Astrocyte of the hippocampus (primary cell): ENCODE measurements at regions not wholly inside any gene's neighbourhood (a gene's known extent, or its start where the extent isn't known, plus 50 kb on each side); places are given as distances from the start of the nearest gene placed in this dataset.

Source experiments
- DNase-seq: peaks from one replicate; pipeline ENCODE4 v3.0.0; 2011; ENCODE audit warnings: low read depth, low spot score

DNA sequence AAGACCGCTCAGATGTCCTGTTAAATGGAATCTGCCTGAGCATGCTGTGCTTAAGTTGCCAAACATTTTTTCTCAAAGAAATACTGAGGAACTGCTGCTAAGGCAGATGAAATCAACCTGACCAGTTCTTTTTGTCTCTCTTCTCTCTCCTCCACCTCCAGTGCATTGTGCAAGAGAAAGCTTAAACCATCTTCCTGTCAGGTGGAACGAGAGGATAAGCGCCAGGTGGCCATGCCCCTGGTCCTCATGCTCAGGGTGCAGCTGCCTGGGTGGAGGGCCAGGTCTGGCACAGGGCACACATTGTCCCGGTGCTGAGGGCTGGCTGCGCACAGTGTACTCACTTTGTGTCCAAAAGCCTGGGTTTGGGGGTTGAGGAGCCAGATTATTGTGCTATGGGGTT, 176.2 kb upstream of the TP63 start:
- no peak for DNase-seq

DNA sequence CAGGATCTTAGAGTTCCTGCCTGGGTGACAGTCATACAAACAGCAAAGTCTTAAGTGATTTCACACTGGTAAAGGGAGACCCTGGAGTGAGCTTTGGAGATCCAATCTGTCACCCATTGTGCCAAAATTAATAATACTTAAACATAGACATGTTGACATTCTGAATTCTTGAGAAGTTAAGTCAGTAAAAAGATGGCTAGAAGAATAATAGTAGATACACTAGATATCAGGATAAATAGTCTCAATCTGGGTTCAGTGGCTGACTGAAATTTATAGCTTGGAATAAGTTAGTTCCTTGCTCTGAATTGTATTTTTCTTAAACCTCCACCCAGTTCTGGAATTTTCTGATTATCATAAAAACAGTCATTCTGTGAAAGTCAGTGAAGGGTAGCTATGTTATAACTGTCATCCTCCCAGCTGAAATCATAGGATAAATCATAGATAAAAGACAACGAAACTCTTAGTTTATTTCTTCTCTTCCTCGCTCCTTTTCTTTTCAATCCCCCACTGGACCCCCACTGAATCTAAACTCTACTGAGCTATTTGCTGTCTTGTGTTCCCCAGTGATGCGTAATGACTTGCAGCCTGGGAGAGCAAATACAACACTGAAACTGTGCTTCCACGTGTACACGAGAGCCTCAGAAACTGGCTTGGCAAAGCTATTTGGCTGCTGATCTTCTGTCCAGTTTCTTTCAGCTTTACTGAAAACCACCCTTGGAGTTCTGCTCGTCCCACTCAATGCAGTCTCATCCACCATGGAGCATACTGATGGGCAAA, 175.4 kb upstream of the TP63 start:
- DNase-seq: no peak

- peak; percentile 45 for DNase-seq
Observed at GRCh38 chr3:189457201-189457607, 174.0 kb upstream of the TP63 start.

GRCh38 chr3:189457631-189458412, 173.4 kb upstream of the TP63 start:
- no peak for DNase-seq

GRCh38 chr3:189458528-189458927, 172.7 kb upstream of the TP63 start:
- DNase-seq: peak; percentile 13

- no peak for DNase-seq
Observed at GRCh38 chr3:189459231-189459630, 172.0 kb upstream of the TP63 start.

DNA sequence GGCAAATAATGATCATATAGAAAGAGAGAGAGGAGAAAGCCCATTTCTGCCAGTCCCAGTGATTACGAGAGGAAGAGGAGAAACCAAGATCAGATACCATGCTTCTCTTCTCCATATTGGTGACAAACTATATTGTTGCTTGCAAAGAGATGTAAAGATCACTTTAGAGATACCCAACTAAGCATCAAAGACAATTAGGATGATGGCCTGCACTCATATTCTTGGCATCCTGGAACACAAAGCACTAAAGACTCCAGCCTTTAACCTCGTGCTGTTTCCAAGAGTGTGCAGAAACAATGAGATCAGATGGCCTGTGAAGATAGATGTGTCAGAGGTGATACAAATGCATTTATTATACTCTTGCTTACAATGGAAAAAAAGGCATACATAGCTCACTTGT, 170.7 kb upstream of the TP63 start:
- DNase-seq: no peak

DNA sequence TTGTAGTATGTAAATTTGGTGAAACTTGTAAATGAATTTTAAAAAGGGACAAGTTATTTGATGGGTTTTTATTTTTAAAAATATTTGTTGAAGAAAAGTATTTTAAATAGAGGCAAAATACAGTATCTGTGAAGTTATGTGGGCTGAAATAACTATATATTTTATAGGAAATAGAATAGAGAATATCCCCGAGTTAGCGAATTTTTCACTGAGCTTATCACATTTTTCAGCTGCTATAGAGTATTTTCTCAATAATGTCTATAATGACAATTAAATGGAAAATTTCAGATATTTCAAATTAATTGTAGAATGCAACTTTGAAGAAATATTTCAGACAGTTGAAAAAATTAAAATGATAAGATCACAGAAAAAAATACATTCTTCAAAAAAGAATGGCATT, 166.4 kb upstream of the TP63 start:
- no peak for DNase-seq

GRCh38 chr3:189466004-189466403, 165.2 kb upstream of the TP63 start:
- DNase-seq: no peak

- no peak for DNase-seq
Observed at GRCh38 chr3:189467451-189467850, 163.7 kb upstream of the TP63 start.

DNA sequence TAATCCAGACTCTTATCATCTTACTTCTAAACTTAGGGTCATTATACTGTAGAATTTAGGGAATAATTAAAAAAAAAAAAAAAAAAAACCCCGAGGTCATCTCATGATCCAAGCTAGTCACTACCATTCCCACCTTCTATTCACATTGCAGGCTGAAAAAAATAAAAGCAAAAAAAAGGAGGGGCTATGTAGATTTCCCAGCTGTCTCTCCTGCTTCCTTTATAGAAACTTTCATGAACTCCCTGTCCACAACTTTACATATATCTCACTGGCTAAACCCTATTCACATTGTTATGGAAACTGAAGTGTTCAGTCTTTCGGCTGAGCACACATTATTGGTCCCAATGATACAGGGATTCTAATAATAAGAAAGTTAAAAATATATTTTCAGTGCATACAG, 156.2 kb upstream of the TP63 start:
- no peak for DNase-seq

DNA sequence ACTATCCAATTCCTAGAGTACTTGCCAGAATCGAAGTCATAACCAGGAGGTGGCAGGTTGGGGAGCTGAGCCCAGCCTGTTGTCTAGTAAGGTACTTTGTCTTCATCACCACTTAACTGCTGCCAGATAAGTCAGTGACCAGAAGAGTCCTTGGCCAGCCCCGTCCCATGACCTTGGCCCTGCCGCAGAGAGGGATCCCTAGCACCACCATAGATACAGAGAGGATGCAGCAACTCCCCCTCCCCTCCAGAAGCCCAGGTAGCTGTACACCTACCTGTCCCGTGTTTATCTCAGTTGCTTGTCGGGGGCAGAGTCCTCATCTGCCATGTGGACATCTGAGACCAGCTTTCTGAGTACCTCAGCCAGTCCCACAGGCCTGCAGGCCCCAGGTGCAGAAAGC, 153.6 kb upstream of the TP63 start:
- DNase-seq: no peak

- no peak for DNase-seq
Observed at GRCh38 chr3:189486556-189486955, 144.6 kb upstream of the TP63 start.

GRCh38 chr3:189488241-189488767, 142.9 kb upstream of the TP63 start:
- peak; percentile 65 for DNase-seq

- no peak for DNase-seq
Observed at GRCh38 chr3:189490337-189490736, 140.9 kb upstream of the TP63 start.

DNA sequence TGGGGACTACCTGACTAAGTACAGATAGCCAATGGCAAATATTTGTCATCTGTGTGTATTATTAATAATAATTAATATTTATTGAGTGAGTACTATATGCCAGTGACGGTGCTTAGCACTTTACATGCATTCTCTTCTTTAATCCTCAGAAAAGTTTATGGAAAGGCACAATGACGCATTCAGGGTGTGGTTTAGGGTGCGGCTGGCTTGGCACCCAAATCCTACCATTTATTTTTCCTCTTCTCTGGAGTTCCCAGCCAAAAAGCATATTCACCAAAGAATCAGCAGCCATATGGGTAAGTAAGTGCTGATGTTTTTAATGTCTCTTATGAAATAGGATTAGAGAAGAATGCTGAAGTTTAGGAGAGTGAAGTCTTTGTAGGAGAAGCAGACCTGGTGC, 140.4 kb upstream of the TP63 start:
- DNase-seq: no peak

DNA sequence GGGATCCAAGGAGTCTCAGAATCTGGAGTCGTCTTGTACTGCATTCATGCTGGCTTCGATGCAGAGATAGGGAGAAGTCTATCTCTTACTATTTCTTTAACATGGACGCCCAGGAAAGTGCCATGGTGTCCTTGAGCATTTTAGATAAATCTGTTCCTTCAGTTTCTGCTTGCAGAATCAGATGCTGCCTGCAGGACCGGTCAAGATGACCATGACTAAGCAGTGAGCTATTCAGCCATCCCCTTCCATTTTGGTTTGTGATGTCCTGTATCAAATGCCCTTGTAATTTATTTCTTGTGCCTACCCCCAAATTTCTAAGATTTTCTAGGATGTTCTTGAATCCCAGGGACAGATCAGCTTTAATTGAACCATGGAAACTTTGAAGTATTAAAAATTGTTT, 139.4 kb upstream of the TP63 start:
- no peak for DNase-seq

GRCh38 chr3:189493271-189493670, 137.9 kb upstream of the TP63 start:
- no peak for DNase-seq

GRCh38 chr3:189494632-189495031, 136.6 kb upstream of the TP63 start:
- no peak for DNase-seq

GRCh38 chr3:189496375-189497138, 134.6 kb upstream of the TP63 start:
- DNase-seq: no peak

GRCh38 chr3:189498995-189499704, 132.0 kb upstream of the TP63 start:
- no peak for DNase-seq

DNA sequence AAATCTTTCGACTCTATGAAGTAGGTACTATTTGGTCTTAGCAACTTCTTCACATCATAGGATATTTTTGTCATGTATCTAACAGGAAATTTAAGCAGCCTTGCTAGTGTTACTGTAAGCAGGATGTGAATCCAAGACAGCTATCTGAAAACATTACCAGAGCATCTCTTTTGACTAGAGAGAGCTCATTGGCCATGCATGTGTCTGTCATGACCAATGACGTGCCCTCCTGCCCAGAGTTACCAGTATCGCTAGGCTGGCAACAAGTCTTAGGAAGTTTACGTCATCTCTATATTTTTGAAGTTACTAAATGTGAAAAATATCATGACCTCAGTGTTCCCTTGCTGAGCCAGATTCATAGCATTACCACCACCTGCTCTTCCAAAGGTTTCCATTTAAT, 130.9 kb upstream of the TP63 start:
- no peak for DNase-seq
